Peyer's patch (tissue), 4 donors: ENCODE measurements at regions not wholly inside any gene's neighbourhood (a gene's known extent, or its start where the extent isn't known, plus 50 kb on each side); places are given as distances from the start of the nearest gene placed in this dataset.

Experiments
- POLR2A ChIP-seq, 2 donors: fragments of 450-650 bp; IDR thresholded peaks; one replicate each; pipeline ENCODE4 v1.5.1; 2017; ENCODE audit warnings: antibody characterized with exemption in 2 of 2, mild to moderate bottlenecking in 2 of 2, moderate library complexity in 2 of 2
- TF ChIP-seq, protein P1 (sequence below), 6 experiments: fragments of 450-650 bp in 4 of 6; fragments of 200-600 bp in 2 of 6; sonication (generic) in 1 of 6; IDR thresholded peaks; one replicate each; pipeline ENCODE4 v1.5.1; 2017 to 2019; ENCODE audit warnings: antibody characterized with exemption in 6 of 6, mild to moderate bottlenecking in 3 of 6, moderate library complexity in 1 of 6

- TF ChIP-seq, protein P1, sequence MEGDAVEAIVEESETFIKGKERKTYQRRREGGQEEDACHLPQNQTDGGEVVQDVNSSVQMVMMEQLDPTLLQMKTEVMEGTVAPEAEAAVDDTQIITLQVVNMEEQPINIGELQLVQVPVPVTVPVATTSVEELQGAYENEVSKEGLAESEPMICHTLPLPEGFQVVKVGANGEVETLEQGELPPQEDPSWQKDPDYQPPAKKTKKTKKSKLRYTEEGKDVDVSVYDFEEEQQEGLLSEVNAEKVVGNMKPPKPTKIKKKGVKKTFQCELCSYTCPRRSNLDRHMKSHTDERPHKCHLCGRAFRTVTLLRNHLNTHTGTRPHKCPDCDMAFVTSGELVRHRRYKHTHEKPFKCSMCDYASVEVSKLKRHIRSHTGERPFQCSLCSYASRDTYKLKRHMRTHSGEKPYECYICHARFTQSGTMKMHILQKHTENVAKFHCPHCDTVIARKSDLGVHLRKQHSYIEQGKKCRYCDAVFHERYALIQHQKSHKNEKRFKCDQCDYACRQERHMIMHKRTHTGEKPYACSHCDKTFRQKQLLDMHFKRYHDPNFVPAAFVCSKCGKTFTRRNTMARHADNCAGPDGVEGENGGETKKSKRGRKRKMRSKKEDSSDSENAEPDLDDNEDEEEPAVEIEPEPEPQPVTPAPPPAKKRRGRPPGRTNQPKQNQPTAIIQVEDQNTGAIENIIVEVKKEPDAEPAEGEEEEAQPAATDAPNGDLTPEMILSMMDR (IDR thresholded peaks at IDR 0.05): no peak
- TF ChIP-seq POLR2A (IDR thresholded peaks at IDR 0.05): no peak
These were observed 101.3 kb upstream of the S1PR1 start for GRCh38 chr1:101135526-101135925.
